ENCODE measurements at regions not wholly inside any gene's neighbourhood (a gene's known extent, or its start where the extent isn't known, plus 50 kb on each side); places are given as distances from the start of the nearest gene placed in this dataset.

DNA sequence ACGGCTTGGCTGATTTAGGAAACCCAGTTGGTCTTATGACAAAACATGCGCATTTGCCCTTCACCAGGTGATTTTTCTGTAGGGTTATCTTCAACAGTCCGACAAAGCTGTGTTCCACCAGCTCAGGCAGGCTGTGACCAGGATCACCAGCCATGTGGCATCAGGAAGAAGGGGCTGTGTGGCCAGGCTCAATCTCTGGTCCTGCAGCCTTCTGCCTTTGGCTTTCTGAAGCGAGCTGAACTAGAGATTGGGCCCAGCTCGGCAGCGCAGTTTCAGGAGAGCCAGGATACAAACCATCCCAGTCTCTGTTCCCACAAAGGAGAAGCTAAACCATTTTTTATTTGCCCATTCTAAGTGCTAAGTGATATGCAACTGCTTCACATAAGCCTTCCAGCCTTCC lies 282.3 kb downstream of the SOX11 start:
- TF ChIP-seq FOXP2 (optimal IDR thresholded peaks at IDR 0.05; ENCODE audit: borderline replicate concordance, extremely low read depth, extremely low read length, insufficient read depth) (no peak), POLR2AphosphoS5 (IDR thresholded peaks at IDR 0.05; ENCODE audit: low read depth, low read length) (no peak), SIN3A (IDR thresholded peaks at IDR 0.05; ENCODE audit: borderline replicate concordance, insufficient read depth, low read length) (no peak), TAF1 (IDR thresholded peaks at IDR 0.05; ENCODE audit: borderline replicate concordance, insufficient read depth, low read length) (no peak)
- TF ChIP-seq, protein P1, sequence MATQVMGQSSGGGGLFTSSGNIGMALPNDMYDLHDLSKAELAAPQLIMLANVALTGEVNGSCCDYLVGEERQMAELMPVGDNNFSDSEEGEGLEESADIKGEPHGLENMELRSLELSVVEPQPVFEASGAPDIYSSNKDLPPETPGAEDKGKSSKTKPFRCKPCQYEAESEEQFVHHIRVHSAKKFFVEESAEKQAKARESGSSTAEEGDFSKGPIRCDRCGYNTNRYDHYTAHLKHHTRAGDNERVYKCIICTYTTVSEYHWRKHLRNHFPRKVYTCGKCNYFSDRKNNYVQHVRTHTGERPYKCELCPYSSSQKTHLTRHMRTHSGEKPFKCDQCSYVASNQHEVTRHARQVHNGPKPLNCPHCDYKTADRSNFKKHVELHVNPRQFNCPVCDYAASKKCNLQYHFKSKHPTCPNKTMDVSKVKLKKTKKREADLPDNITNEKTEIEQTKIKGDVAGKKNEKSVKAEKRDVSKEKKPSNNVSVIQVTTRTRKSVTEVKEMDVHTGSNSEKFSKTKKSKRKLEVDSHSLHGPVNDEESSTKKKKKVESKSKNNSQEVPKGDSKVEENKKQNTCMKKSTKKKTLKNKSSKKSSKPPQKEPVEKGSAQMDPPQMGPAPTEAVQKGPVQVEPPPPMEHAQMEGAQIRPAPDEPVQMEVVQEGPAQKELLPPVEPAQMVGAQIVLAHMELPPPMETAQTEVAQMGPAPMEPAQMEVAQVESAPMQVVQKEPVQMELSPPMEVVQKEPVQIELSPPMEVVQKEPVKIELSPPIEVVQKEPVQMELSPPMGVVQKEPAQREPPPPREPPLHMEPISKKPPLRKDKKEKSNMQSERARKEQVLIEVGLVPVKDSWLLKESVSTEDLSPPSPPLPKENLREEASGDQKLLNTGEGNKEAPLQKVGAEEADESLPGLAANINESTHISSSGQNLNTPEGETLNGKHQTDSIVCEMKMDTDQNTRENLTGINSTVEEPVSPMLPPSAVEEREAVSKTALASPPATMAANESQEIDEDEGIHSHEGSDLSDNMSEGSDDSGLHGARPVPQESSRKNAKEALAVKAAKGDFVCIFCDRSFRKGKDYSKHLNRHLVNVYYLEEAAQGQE (IDR thresholded peaks at IDR 0.05; ENCODE audit: insufficient read depth in 1 of 2, low read depth in 2 of 2, low read length in 2 of 2): no peak

- TF ChIP-seq, protein P1 (IDR thresholded peaks at IDR 0.05; ENCODE audit: insufficient read depth in 1 of 2, low read depth in 2 of 2, low read length in 2 of 2): no peak
- no peak for TF ChIP-seq TAF1 (IDR thresholded peaks at IDR 0.05; ENCODE audit: borderline replicate concordance, insufficient read depth, low read length)
- no peak for TF ChIP-seq SIN3A (IDR thresholded peaks at IDR 0.05; ENCODE audit: borderline replicate concordance, insufficient read depth, low read length)
- TF ChIP-seq FOXP2 (optimal IDR thresholded peaks at IDR 0.05; ENCODE audit: borderline replicate concordance, extremely low read depth, extremely low read length, insufficient read depth): no peak
- no peak for TF ChIP-seq POLR2AphosphoS5 (IDR thresholded peaks at IDR 0.05; ENCODE audit: low read depth, low read length)
Measured at GRCh38 chr2:5975401-5975800, 283.2 kb downstream of the SOX11 start.

GRCh38 chr2:5976531-5977065 lies 284.4 kb downstream of the SOX11 start:
- TF ChIP-seq FOXP2 (optimal IDR thresholded peaks at IDR 0.05; ENCODE audit: borderline replicate concordance, extremely low read depth, extremely low read length, insufficient read depth) (no peak), TAF1 (IDR thresholded peaks at IDR 0.05; ENCODE audit: borderline replicate concordance, insufficient read depth, low read length) (no peak), POLR2AphosphoS5 (IDR thresholded peaks at IDR 0.05; ENCODE audit: low read depth, low read length) (no peak), SIN3A (IDR thresholded peaks at IDR 0.05; ENCODE audit: borderline replicate concordance, insufficient read depth, low read length) (no peak)
- TF ChIP-seq, protein P1 (IDR thresholded peaks at IDR 0.05; ENCODE audit: insufficient read depth in 1 of 2, low read depth in 2 of 2, low read length in 2 of 2): no peak

DNA sequence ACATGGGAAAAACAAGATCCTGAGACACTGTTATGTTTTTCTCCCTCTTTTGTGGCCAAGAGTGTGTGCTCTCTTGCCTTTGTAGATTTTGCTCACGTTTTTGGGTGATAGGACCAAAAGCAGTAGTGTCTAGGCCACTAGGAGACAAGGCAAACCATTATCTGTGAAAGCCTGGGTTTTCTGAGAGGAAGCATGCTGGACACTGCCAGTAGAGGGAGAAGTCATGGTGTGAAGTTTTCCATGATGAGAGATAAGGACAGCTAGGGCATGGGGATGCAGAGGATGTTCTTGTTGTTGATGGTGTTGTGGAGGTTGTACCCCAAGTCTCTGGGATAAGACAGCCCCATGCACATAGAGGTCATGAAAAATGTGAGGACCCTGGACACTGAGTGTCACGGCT lies 285.3 kb downstream of the SOX11 start:
- no peak for TF ChIP-seq POLR2AphosphoS5 (IDR thresholded peaks at IDR 0.05; ENCODE audit: low read depth, low read length)
- TF ChIP-seq FOXP2 (optimal IDR thresholded peaks at IDR 0.05; ENCODE audit: borderline replicate concordance, extremely low read depth, extremely low read length, insufficient read depth): no peak
- no peak for TF ChIP-seq SIN3A (IDR thresholded peaks at IDR 0.05; ENCODE audit: borderline replicate concordance, insufficient read depth, low read length)
- TF ChIP-seq, protein P1 (IDR thresholded peaks at IDR 0.05; ENCODE audit: insufficient read depth in 1 of 2, low read depth in 2 of 2, low read length in 2 of 2): no peak

All from PFSK-1 (cell line).